Loucy (cell line): ENCODE measurements at regions not wholly inside any gene's neighbourhood (a gene's known extent, or its start where the extent isn't known, plus 50 kb on each side); places are given as distances from the start of the nearest gene placed in this dataset.

ENCODE experiments used
- H2AFZ ChIP-seq: fragments of 200-600 bp; sonication (generic); 2 replicates; pipeline ENCODE4 v1.6.0; 2016; ENCODE audit warnings: antibody characterized with exemption, mild to moderate bottlenecking, low read length, moderate library complexity
- H3F3A ChIP-seq: fragments of 200-600 bp; 2 replicates; pipeline ENCODE4 v1.6.0; 2016; ENCODE audit warnings: antibody characterized with exemption, low read depth, mild to moderate bottlenecking
- H3K27me3 ChIP-seq: fragments of 200-600 bp; sonication (generic); 2 replicates; pipeline ENCODE4 v1.6.1; 2014; ENCODE audit warnings: low read length, mild to moderate bottlenecking; ENCODE audit not compliant: insufficient read depth, poor library complexity, severe bottlenecking
- H3K36me3 ChIP-seq: fragments of 200-600 bp; sonication (generic); 2 replicates; pipeline ENCODE4 v1.6.1; 2016; ENCODE audit warnings: low read length; ENCODE audit not compliant: insufficient read depth
- H3K4me1 ChIP-seq: fragments of 200-600 bp; sonication (generic); 2 replicates; pipeline ENCODE4 v1.5.1; 2014; ENCODE audit warnings: low read length, mild to moderate bottlenecking; ENCODE audit not compliant: insufficient read depth, poor library complexity, severe bottlenecking
- H3K4me2 ChIP-seq: fragments of 200-600 bp; sonication (generic); 2 replicates; pipeline ENCODE4 v1.6.0; 2014; ENCODE audit warnings: antibody characterized with exemption, low read length, low read depth, mild to moderate bottlenecking; ENCODE audit not compliant: poor library complexity, severe bottlenecking
- H3K4me3 ChIP-seq: fragments of 200-600 bp; sonication (generic); 2 replicates; pipeline ENCODE4 v1.5.1; 2014; ENCODE audit warnings: low read length, mild to moderate bottlenecking, mixed read lengths; ENCODE audit not compliant: poor library complexity, severe bottlenecking
- H3K79me2 ChIP-seq: fragments of 200-600 bp; sonication (generic); 2 replicates; pipeline ENCODE4 v1.6.1; 2014; ENCODE audit warnings: low read length; ENCODE audit not compliant: insufficient read depth
- H3K9ac ChIP-seq: fragments of 200-600 bp; sonication (generic); 2 replicates; pipeline ENCODE4 v1.6.0; 2014; ENCODE audit warnings: mild to moderate bottlenecking, low read depth, low read length, moderate library complexity; ENCODE audit not compliant: poor library complexity, severe bottlenecking
- H3K9me2 ChIP-seq: fragments of 200-600 bp; sonication (generic); replicated peaks from 2 replicates; pipeline ENCODE4 v1.6.1; 2016; ENCODE audit warnings: low read depth, low read length, mixed read lengths
- H3K9me3 ChIP-seq: fragments of 200-600 bp; sonication (generic); 2 replicates; pipeline ENCODE4 v1.6.1; 2014; ENCODE audit warnings: mild to moderate bottlenecking, antibody characterized with exemption, low read length, low read depth; ENCODE audit not compliant: insufficient read depth
- H4K20me1 ChIP-seq: fragments of 200-600 bp; sonication (generic); 2 replicates; pipeline ENCODE4 v1.6.0; 2014; ENCODE audit warnings: antibody characterized with exemption, low read length, mild to moderate bottlenecking; ENCODE audit not compliant: insufficient read depth, poor library complexity, severe bottlenecking
- CTCF ChIP-seq: fragments of 200-600 bp; sonication (generic); conservative IDR thresholded peaks from 2 replicates; pipeline ENCODE4 v1.5.1; 2014; ENCODE audit warnings: mild to moderate bottlenecking, antibody characterized with exemption, low read length
- EZH2phosphoT487 ChIP-seq: fragments of 200-600 bp; IDR thresholded peaks from 2 replicates; pipeline ENCODE4 v1.6.1; 2018; ENCODE audit warnings: antibody characterized with exemption, mild to moderate bottlenecking, moderate library complexity, borderline replicate concordance

- no peaks in the 10 kb centered on the region for H4K20me1 ChIP-seq
- no peaks in the 10 kb centered on the region for H3K27me3 ChIP-seq
- H2AFZ ChIP-seq, result no peak overlapping the region
- TF ChIP-seq EZH2phosphoT487, result no peak
- no peak for TF ChIP-seq CTCF
- H3F3A ChIP-seq, result no peaks in the 10 kb centered on the region
- H3K4me1 ChIP-seq, result no peaks in the 10 kb centered on the region
- H3K79me2 ChIP-seq, result no peaks in the 10 kb centered on the region
- H3K36me3 ChIP-seq, result no peaks in the 10 kb centered on the region
- no peak overlapping the region for H3K9ac ChIP-seq
- no peaks in the 10 kb centered on the region for H3K9me3 ChIP-seq
- H3K4me3 ChIP-seq, result no peak overlapping the region
- no peak overlapping the region for H3K4me2 ChIP-seq
- no peaks in the 10 kb centered on the region for H3K9me2 ChIP-seq
Observed at GRCh38 chr5:164581889-164582288, 1076.5 kb downstream of the MAT2B start.

GRCh38 chr5:164593982-164594381, 1088.6 kb downstream of the MAT2B start:
- no peaks in the 10 kb centered on the region for H3K36me3 ChIP-seq

GRCh38 chr5:164597293-164597900, 1092.0 kb downstream of the MAT2B start:
- Histone ChIP-seq H3K27me3 (no peaks in the 10 kb centered on the region), H3K4me3 (no peak overlapping the region), H3K9me2 (no peaks in the 10 kb centered on the region), H3K36me3 (no peaks in the 10 kb centered on the region), H3K4me1 (no peaks in the 10 kb centered on the region), H3K4me2 (no peak overlapping the region), H3K9me3 (no peaks in the 10 kb centered on the region), H3K79me2 (no peaks in the 10 kb centered on the region), H2AFZ (no peak overlapping the region), H4K20me1 (no peaks in the 10 kb centered on the region), H3K9ac (no peak overlapping the region), H3F3A (no peaks in the 10 kb centered on the region)
- TF ChIP-seq CTCF, result peak; percentile 40
- no peak for TF ChIP-seq EZH2phosphoT487

More at GRCh38 chr5:164593982-164594381, 1088.6 kb downstream of the MAT2B start:
- no peak overlapping the region for H2AFZ ChIP-seq
- no peaks in the 10 kb centered on the region for H4K20me1 ChIP-seq
- no peaks in the 10 kb centered on the region for H3K79me2 ChIP-seq
- no peaks in the 10 kb centered on the region for H3K9me2 ChIP-seq
- H3K9ac ChIP-seq, result no peak overlapping the region
- H3K4me1 ChIP-seq, result no peaks in the 10 kb centered on the region
- no peaks in the 10 kb centered on the region for H3K27me3 ChIP-seq
- H3K4me2 ChIP-seq, result no peak overlapping the region
- no peaks in the 10 kb centered on the region for H3F3A ChIP-seq
- TF ChIP-seq CTCF (no peak), EZH2phosphoT487 (no peak)
- no peak overlapping the region for H3K4me3 ChIP-seq
- H3K9me3 ChIP-seq, result no peaks in the 10 kb centered on the region
